Cardiac muscle cell (in vitro differentiated cells and primary cell): ENCODE measurements at regions not wholly inside any gene's neighbourhood (a gene's known extent, or its start where the extent isn't known, plus 50 kb on each side); places are given as distances from the start of the nearest gene placed in this dataset.

ENCODE experiments used
- DNase-seq, 2 donors: peaks; one replicate each; pipeline versions ENCODE4 v3.0.0 to v3.0.0-alpha.2; 2010 to 2017; ENCODE audit warnings: low read depth in 1 of 2, low spot score in 1 of 2
- H3K27ac ChIP-seq: fragments of 200-600 bp; sonication (generic); 2 replicates; pipeline ENCODE4 v1.5.1; 2016
- H3K27me3 ChIP-seq: fragments of 200-600 bp; sonication (generic); 2 replicates; pipeline ENCODE4 v1.6.0; 2016; ENCODE audit warnings: control low read depth
- H3K36me3 ChIP-seq: fragments of 200-600 bp; sonication (generic); 2 replicates; pipeline ENCODE4 v1.5.1; 2016; ENCODE audit warnings: control low read depth
- H3K4me1 ChIP-seq: fragments of 200-600 bp; sonication (generic); 2 replicates; pipeline ENCODE4 v1.8.1; 2017; ENCODE audit warnings: low read depth, mild to moderate bottlenecking, mixed run types
- H3K4me3 ChIP-seq: fragments of 200-600 bp; sonication (generic); 2 replicates; pipeline ENCODE4 v1.5.1; 2016; ENCODE audit warnings: mild to moderate bottlenecking
- H3K9me3 ChIP-seq: fragments of 200-600 bp; sonication (generic); 2 replicates; pipeline ENCODE4 v1.5.1; 2017; ENCODE audit warnings: low read depth, mild to moderate bottlenecking, control low read depth
- TF ChIP-seq, protein P1 (sequence below): IDR thresholded peaks from 2 replicates; pipeline ENCODE4 v1.5.1; 2012; ENCODE audit warnings: low read depth, mild to moderate bottlenecking, low read length

DNA sequence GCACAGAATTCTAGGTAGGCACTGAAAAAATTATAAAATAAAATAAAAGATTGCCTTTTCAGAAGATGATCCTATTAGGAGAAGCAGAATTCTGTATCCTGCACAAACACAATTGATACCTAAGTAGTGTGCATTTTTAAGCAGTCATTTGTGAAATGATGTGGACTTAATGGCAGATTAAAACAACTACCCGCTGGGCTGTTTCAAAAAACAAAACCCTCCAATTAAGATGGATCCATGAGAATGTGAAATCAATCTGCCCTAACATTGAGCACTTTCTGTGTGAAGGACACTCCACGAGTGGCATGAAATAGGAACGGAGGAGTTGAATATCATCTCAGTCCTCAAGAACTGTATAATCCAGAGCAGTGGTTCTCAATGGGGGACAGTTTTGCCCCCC, 1012.8 kb upstream of the EEF2KMT start:
- no peak for DNase-seq
- Histone ChIP-seq H3K4me1 (no peaks in the 10 kb centered on the region), H3K4me3 (no peak overlapping the region), H3K27ac (no peak overlapping the region), H3K9me3 (no peaks in the 10 kb centered on the region), H3K36me3 (no peaks in the 10 kb centered on the region), H3K27me3 (no peaks in the 10 kb centered on the region)
- TF ChIP-seq, protein P1, sequence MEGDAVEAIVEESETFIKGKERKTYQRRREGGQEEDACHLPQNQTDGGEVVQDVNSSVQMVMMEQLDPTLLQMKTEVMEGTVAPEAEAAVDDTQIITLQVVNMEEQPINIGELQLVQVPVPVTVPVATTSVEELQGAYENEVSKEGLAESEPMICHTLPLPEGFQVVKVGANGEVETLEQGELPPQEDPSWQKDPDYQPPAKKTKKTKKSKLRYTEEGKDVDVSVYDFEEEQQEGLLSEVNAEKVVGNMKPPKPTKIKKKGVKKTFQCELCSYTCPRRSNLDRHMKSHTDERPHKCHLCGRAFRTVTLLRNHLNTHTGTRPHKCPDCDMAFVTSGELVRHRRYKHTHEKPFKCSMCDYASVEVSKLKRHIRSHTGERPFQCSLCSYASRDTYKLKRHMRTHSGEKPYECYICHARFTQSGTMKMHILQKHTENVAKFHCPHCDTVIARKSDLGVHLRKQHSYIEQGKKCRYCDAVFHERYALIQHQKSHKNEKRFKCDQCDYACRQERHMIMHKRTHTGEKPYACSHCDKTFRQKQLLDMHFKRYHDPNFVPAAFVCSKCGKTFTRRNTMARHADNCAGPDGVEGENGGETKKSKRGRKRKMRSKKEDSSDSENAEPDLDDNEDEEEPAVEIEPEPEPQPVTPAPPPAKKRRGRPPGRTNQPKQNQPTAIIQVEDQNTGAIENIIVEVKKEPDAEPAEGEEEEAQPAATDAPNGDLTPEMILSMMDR: no peak

DNA sequence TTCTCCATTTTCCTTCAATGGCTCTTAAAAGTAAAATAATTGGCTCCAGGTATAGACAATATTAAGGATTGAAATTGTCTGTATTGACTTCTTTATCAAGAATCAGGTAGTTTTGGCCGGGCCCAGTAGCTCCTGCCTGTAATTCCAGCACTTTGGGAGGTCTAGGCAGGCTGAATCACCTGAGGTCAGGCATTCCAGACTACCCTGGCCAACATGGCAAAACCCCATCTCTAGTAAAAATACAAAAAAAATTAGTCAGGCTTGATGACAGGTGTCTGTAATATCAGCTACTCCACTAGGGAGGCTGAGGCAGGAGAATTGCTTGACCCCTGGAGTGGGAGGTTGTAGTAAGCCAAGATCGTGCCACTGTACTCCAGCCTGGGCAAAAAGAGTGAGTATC, 1008.5 kb upstream of the EEF2KMT start:
- no peaks in the 10 kb centered on the region for H3K36me3 ChIP-seq
- no peaks in the 10 kb centered on the region for H3K9me3 ChIP-seq
- TF ChIP-seq, protein P1: no peak

DNA sequence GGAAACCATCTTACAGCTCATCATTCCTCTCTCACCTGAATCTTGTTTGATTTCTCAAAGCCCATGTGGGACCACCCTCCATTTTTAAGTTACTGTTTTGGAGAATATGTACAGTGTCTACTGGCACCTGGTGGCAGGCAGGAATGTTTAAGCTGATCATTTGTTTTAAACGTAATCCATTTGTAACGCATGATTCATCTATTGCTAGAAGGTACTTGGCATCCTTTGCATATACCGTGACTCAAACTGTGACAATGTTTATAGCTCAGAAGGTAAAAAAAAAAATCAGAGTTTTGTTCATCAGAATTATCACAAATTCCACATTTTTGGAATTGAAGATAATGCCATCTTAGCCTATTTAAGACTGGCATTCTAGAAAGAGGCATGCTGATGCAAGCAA, 1007.5 kb upstream of the EEF2KMT start:
- Histone ChIP-seq H3K9me3 (no peaks in the 10 kb centered on the region), H3K27me3 (no peaks in the 10 kb centered on the region), H3K4me1 (no peaks in the 10 kb centered on the region), H3K36me3 (no peaks in the 10 kb centered on the region), H3K27ac (no peak overlapping the region), H3K4me3 (no peak overlapping the region)
- no peak for DNase-seq
- TF ChIP-seq, protein P1: no peak

More for the DNA sequence above, 1008.5 kb upstream of the EEF2KMT start:
- Histone ChIP-seq H3K27ac (no peak overlapping the region), H3K4me1 (no peaks in the 10 kb centered on the region), H3K4me3 (no peak overlapping the region), H3K27me3 (no peaks in the 10 kb centered on the region)
- DNase-seq: no peak

DNA sequence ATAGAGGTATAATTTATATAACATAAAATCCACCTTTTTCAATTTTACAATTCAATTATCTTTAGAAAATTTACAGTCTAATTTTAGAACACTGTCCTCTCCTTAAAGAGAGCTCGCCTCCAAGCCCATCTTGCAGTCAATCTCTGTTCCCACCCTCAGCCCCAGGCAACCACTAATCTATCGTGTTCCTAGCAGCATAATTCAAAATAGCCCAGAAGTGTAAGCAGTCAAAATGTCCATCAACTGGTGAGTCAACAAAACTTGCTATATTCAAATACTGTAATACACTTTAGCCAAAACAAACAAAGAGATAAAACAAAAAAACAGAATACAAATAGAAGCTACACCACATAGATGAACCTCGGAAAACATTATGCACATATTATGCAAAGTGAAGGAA, 1006.8 kb upstream of the EEF2KMT start:
- no peaks in the 10 kb centered on the region for H3K4me1 ChIP-seq
- TF ChIP-seq, protein P1: no peak
- H3K9me3 ChIP-seq: no peaks in the 10 kb centered on the region
- no peak overlapping the region for H3K4me3 ChIP-seq
- H3K36me3 ChIP-seq: no peaks in the 10 kb centered on the region
- H3K27me3 ChIP-seq: no peaks in the 10 kb centered on the region
- no peak for DNase-seq
- H3K27ac ChIP-seq: no peak overlapping the region

DNA sequence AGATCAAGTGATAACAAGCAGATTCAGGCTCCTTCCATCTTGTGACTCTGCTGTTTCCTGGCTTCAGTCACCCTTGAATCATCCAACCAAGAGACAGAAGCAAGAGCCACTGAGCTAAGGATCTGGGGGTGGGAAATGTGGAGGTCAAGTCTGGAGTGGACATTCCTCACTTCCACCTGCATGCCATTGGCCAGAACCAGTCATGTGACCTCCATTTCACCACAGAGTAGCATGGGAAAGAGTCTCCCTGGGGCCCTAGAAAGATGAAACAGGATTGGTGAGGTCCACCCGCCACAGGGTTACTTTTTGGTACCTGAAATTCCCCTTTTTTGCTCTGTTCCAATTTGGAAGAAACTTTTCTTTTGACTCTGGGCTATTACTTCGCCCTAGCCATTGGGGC, 1006.0 kb upstream of the EEF2KMT start:
- H3K4me3 ChIP-seq: no peak overlapping the region
- no peaks in the 10 kb centered on the region for H3K36me3 ChIP-seq
- H3K4me1 ChIP-seq: no peaks in the 10 kb centered on the region
- TF ChIP-seq, protein P1: no peak
- no peak overlapping the region for H3K27ac ChIP-seq
- H3K27me3 ChIP-seq: no peaks in the 10 kb centered on the region
- no peaks in the 10 kb centered on the region for H3K9me3 ChIP-seq
- DNase-seq: no peak

DNA sequence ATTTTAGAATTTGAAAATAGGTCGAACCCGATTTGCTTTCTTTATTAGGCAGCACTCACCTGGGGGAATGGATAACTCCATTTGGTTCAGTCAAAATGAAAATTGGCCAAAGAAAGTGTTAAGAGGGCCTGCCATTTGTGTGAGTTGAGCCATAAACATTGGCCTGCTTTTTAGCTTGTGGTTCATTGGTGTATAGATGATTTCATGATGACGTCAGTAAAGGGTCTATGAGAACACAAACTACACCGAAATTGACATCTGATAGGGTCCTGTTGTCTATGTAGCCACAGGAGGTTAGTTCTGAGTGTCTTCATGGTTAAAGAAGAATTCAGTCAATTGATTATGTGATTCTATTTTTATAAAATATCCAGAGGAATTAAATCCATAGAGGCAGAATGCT, 1001.5 kb upstream of the EEF2KMT start:
- no peak for DNase-seq
- Histone ChIP-seq H3K4me3 (no peak overlapping the region), H3K27me3 (no peaks in the 10 kb centered on the region), H3K4me1 (no peaks in the 10 kb centered on the region), H3K36me3 (no peaks in the 10 kb centered on the region), H3K27ac (no peak overlapping the region), H3K9me3 (no peaks in the 10 kb centered on the region)
- TF ChIP-seq, protein P1: no peak
